Neuronal stem cell (in vitro differentiated cells): ENCODE measurements at regions not wholly inside any gene's neighbourhood (a gene's known extent, or its start where the extent isn't known, plus 50 kb on each side); places are given as distances from the start of the nearest gene placed in this dataset.

Experiments used
- DNase-seq: peaks from one replicate; pipeline ENCODE4 v3.0.0-alpha.2; 2013; ENCODE audit warnings: low spot score
- H2AFZ ChIP-seq: one replicate; pipeline ENCODE4 v1.6.1; 2013; ENCODE audit warnings: mild to moderate bottlenecking, low read length, inconsistent platforms
- H2AK5ac ChIP-seq: 2 replicates; pipeline ENCODE4 v1.6.1; 2013; ENCODE audit warnings: low read depth, mild to moderate bottlenecking, inconsistent platforms, low read length, moderate library complexity, mixed read lengths
- H2BK120ac ChIP-seq: 2 replicates; pipeline ENCODE4 v1.6.1; 2013; ENCODE audit warnings: low read depth, mild to moderate bottlenecking, inconsistent platforms, low read length, moderate library complexity, mixed read lengths
- H2BK12ac ChIP-seq: one replicate; pipeline ENCODE4 v1.6.1; 2013; ENCODE audit warnings: low read length, inconsistent platforms
- H2BK15ac ChIP-seq: 2 replicates; pipeline ENCODE4 v1.6.1; 2013; ENCODE audit warnings: mild to moderate bottlenecking, low read length, inconsistent platforms, mixed read lengths
- H2BK5ac ChIP-seq: one replicate; pipeline ENCODE4 v1.6.1; 2013; ENCODE audit warnings: inconsistent platforms, mild to moderate bottlenecking, low read length, moderate library complexity
- H3K14ac ChIP-seq: one replicate; pipeline ENCODE4 v1.6.1; 2013; ENCODE audit warnings: low read length, inconsistent platforms
- H3K18ac ChIP-seq: 2 replicates; pipeline ENCODE4 v1.6.1; 2013; ENCODE audit warnings: low read length, inconsistent platforms
- H3K23ac ChIP-seq: 2 replicates; pipeline ENCODE4 v1.6.1; 2013; ENCODE audit warnings: low read depth, mild to moderate bottlenecking, mixed read lengths, low read length, inconsistent platforms; ENCODE audit not compliant: poor library complexity
- H3K27ac ChIP-seq: replicated peaks from 3 replicates; pipeline ENCODE4 v1.5.1; 2013; ENCODE audit warnings: low read length, inconsistent platforms
- H3K27me3 ChIP-seq, 3 experiments: 2 replicates each; pipeline ENCODE4 v1.6.1; 2013; ENCODE audit warnings: low read length in 3 of 3, mild to moderate bottlenecking in 2 of 3, inconsistent platforms in 1 of 3, low read depth in 1 of 3, mixed read lengths in 1 of 3, moderate library complexity in 1 of 3; ENCODE audit not compliant: control insufficient read depth in 3 of 3, insufficient read depth in 3 of 3
- H3K36me3 ChIP-seq, 2 donors: replicated peaks in 1 of 2; 2 replicates each; pipeline ENCODE4 v1.6.1; 2013; ENCODE audit warnings: low read length in 2 of 2; ENCODE audit not compliant: control insufficient read depth in 2 of 2, insufficient read depth in 2 of 2
- H3K4ac ChIP-seq: 2 replicates; pipeline ENCODE4 v1.6.1; 2013; ENCODE audit warnings: inconsistent platforms, mild to moderate bottlenecking, low read length, moderate library complexity
- H3K4me1 ChIP-seq, 2 donors: 1 replicate in 1 of 2; 2 replicates in 1 of 2; pipeline ENCODE4 v1.6.1; 2013; ENCODE audit warnings: low read length in 2 of 2, low read depth in 1 of 2; ENCODE audit not compliant: control insufficient read depth in 2 of 2, insufficient read depth in 1 of 2
- H3K4me2 ChIP-seq: one replicate; pipeline ENCODE4 v1.6.1; 2013; ENCODE audit warnings: mild to moderate bottlenecking, low read length, inconsistent platforms; ENCODE audit not compliant: insufficient read depth, poor library complexity, severe bottlenecking
- H3K4me3 ChIP-seq, 2 donors: 2 replicates each; pipeline ENCODE4 v1.5.1; 2013; ENCODE audit warnings: low read length in 2 of 2, mild to moderate bottlenecking in 2 of 2, inconsistent platforms in 1 of 2, moderate library complexity in 1 of 2
- H3K79me1 ChIP-seq: one replicate; pipeline ENCODE4 v1.6.1; 2013; ENCODE audit warnings: low read depth, mild to moderate bottlenecking, inconsistent platforms, low read length, moderate library complexity
- H3K9ac ChIP-seq: one replicate; pipeline ENCODE4 v1.6.1; 2013; ENCODE audit warnings: mild to moderate bottlenecking, low read depth, low read length, inconsistent platforms; ENCODE audit not compliant: poor library complexity
- H3K9me3 ChIP-seq, 2 donors: replicated peaks in 1 of 2; 2 replicates each; pipeline versions ENCODE3 to v1.6.1; 2013; ENCODE audit warnings: low read length in 2 of 2, mild to moderate bottlenecking in 2 of 2, inconsistent platforms in 1 of 2, low read depth in 1 of 2, mixed read lengths in 1 of 2, moderate library complexity in 1 of 2; ENCODE audit not compliant: control insufficient read depth in 2 of 2, insufficient read depth in 1 of 2
- H4K8ac ChIP-seq: one replicate; pipeline ENCODE4 v1.6.1; 2013; ENCODE audit warnings: low read depth, mild to moderate bottlenecking, inconsistent platforms, low read length, moderate library complexity
- H4K91ac ChIP-seq: one replicate; pipeline ENCODE4 v1.6.1; 2013; ENCODE audit warnings: low read length, low read depth, mild to moderate bottlenecking, inconsistent platforms; ENCODE audit not compliant: poor library complexity
- WGBS, 2 donors: extraction: QIAGEN DNeasy Blood & Tissue Kit; methylation state at CpG; one replicate each; pipeline ENCODE4 v1.1.7; 2013; ENCODE audit warnings: missing lambda C conversion rate in 2 of 2, mixed read lengths in 1 of 2; ENCODE audit not compliant: insufficient read length in 2 of 2, insufficient replicate concordance in 1 of 2; ENCODE audit errors: extremely low coverage in 2 of 2; 5-methylcytosine and 5-hydroxymethylcytosine counted together

DNA sequence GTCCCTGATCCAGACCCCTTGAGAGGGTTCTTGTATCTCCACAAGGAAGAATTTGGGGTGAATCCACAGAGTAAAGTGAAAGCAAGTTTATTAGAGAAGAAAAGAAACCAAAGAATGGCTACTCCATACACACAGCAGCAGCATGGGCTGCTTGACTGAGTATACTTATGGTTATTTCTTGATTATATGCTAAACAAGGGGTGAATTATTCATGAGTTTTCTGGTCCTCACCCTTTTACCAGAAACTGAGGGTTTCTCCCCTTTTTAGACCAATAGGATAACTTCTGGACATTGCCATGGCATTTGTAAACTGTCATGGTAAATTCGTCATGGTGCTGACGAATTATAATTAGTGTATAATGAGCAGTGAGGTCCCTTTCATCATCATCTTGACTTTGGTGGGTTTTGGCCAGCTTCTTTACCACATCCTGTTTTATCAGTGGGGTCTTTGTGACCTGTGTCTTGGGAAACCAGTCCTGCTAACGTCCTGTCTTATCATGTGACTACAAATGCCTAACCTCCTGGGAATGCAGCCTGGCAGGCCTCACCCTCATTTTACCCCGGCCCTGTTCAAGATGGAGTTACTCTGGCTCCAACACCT is 121.9 kb downstream of the SPTSSA start:
- H2BK15ac ChIP-seq: no peak overlapping the region
- H3K4me3 ChIP-seq: no peak overlapping the region
- DNase-seq: no peak
- H3K27me3 ChIP-seq: no peaks in the 10 kb centered on the region
- no peak overlapping the region for H3K4ac ChIP-seq
- H4K91ac ChIP-seq: no peak overlapping the region
- H3K9me3 ChIP-seq: no peaks in the 10 kb centered on the region
- no peak overlapping the region for H2BK5ac ChIP-seq
- no peak overlapping the region for H4K8ac ChIP-seq
- H3K27ac ChIP-seq: no peak overlapping the region
- no peak overlapping the region for H3K23ac ChIP-seq
- no peak overlapping the region for H3K14ac ChIP-seq
- H3K18ac ChIP-seq: no peak overlapping the region
- H2AFZ ChIP-seq: no peak overlapping the region
- no peaks in the 10 kb centered on the region for H3K36me3 ChIP-seq
- no peaks in the 10 kb centered on the region for H3K4me1 ChIP-seq
- H2AK5ac ChIP-seq: no peak overlapping the region
- H2BK12ac ChIP-seq: no peak overlapping the region
- H3K9ac ChIP-seq: no peak overlapping the region
- no peak overlapping the region for H2BK120ac ChIP-seq
- H3K4me2 ChIP-seq: no peak overlapping the region
- no CpG with 5 or more reads among the region's 4 CpGs for WGBS, 2 donors
- no peaks in the 10 kb centered on the region for H3K79me1 ChIP-seq

DNA sequence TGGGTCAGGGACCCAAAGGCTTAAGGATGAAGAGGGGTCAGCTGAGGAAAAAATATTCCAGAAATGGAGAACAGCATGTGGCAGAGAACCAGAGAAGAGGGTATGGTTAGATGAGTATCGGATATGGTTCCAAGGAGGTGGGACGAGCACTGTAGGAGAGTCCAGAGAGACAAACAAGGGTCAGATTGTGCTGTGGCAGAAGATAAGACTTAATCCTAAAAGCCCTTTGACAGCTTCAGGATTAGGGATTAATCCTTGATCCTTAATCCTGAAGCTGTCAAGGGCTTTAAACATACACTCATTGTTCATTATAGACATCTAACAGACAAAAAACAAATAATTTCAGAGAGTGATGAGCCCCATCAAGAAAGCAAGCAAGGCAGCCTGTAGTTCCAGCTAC is 124.0 kb downstream of the SPTSSA start:
- H3K9me3 ChIP-seq: no peaks in the 10 kb centered on the region
- H3K18ac ChIP-seq: no peak overlapping the region
- no peak overlapping the region for H2BK15ac ChIP-seq
- no peak overlapping the region for H2AK5ac ChIP-seq
- H2BK12ac ChIP-seq: no peak overlapping the region
- H3K9ac ChIP-seq: no peak overlapping the region
- no peaks in the 10 kb centered on the region for H3K79me1 ChIP-seq
- no peak overlapping the region for H3K4ac ChIP-seq
- H3K27me3 ChIP-seq: no peaks in the 10 kb centered on the region
- no peaks in the 10 kb centered on the region for H3K4me1 ChIP-seq
- no peak overlapping the region for H3K4me2 ChIP-seq
- H2BK5ac ChIP-seq: no peak overlapping the region
- H3K36me3 ChIP-seq: no peaks in the 10 kb centered on the region
- H3K23ac ChIP-seq: no peak overlapping the region
- no peak overlapping the region for H4K91ac ChIP-seq
- no CpG with 5 or more reads among the region's 2 CpGs for WGBS, 2 donors
- DNase-seq: no peak
- H3K27ac ChIP-seq: no peak overlapping the region
- H2AFZ ChIP-seq: no peak overlapping the region
- no peak overlapping the region for H3K4me3 ChIP-seq
- H3K14ac ChIP-seq: no peak overlapping the region
- H2BK120ac ChIP-seq: no peak overlapping the region
- no peak overlapping the region for H4K8ac ChIP-seq

DNA sequence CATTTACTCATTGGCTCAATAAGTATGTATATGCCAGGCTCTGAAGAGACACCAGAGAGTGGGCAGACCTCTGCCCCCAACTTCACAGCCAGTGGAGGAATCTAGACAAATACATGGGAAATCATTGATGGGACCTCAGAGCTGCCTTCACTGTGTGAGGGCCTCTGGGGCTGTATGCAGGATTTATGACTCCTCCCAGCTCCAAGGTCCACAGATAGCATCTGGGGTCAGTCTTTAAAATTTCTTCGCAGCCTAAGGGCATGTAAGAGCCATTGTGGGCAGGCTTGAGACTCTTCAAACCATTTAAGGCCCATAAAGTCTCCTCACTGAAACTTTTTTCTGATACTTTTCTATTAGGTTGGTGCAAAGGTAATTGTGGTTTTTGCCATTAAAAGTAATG is 125.5 kb downstream of the SPTSSA start:
- Histone ChIP-seq H4K91ac (no peak overlapping the region), H2BK120ac (no peak overlapping the region), H3K9ac (no peak overlapping the region), H3K14ac (no peak overlapping the region), H3K4me1 (peaks cover 0 to 4% of the 10 kb centered on the region in 2 donors), H3K9me3 (no peaks in the 10 kb centered on the region), H3K4me3 (no peak overlapping the region), H2BK12ac (no peak overlapping the region), H3K4me2 (no peak overlapping the region), H2AK5ac (no peak overlapping the region), H3K4ac (no peak overlapping the region), H2BK15ac (no peak overlapping the region), H3K27ac (no peak overlapping the region), H3K27me3 (no peaks in the 10 kb centered on the region), H3K79me1 (no peaks in the 10 kb centered on the region), H2BK5ac (no peak overlapping the region), H4K8ac (no peak overlapping the region), H3K18ac (no peak overlapping the region), H3K36me3 (no peaks in the 10 kb centered on the region), H2AFZ (no peak overlapping the region), H3K23ac (no peak overlapping the region)
- DNase-seq: no peak
- no CpG with 5 or more reads among the region's 1 CpG for WGBS, 2 donors

DNA sequence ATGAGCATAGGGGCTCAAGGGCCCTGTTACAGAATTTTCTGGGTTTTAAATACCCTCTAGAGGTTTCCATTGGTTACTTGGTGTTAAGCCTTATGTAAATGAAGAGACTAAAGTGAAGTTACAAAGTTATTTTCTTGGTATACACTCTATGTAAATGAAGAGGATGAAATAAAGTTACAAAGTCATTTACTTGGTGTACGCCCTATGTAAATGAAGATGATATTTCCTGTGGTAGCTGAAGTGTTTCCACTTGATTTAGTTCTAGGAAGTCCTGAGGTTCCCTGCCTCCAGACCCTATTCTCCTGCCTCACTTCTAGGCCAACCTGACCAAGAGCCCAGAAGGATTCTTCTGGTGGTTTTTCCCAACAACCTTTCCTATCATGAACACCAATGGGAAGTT is 126.1 kb downstream of the SPTSSA start:
- Histone ChIP-seq H3K9ac (no peak overlapping the region), H3K79me1 (no peaks in the 10 kb centered on the region), H3K18ac (no peak overlapping the region), H3K36me3 (no peaks in the 10 kb centered on the region), H3K4me1 (peaks cover 0 to 4% of the 10 kb centered on the region in 2 donors), H3K23ac (no peak overlapping the region), H3K4me2 (no peak overlapping the region), H2BK12ac (no peak overlapping the region), H3K4ac (no peak overlapping the region), H3K27me3 (no peaks in the 10 kb centered on the region), H2AFZ (no peak overlapping the region), H2AK5ac (no peak overlapping the region), H2BK120ac (no peak overlapping the region), H4K8ac (no peak overlapping the region), H3K4me3 (no peak overlapping the region), H2BK5ac (no peak overlapping the region), H2BK15ac (no peak overlapping the region), H3K9me3 (no peaks in the 10 kb centered on the region), H4K91ac (no peak overlapping the region), H3K27ac (no peak overlapping the region), H3K14ac (no peak overlapping the region)
- WGBS, 2 donors: no CpG with 5 or more reads among the region's 1 CpG
- no peak for DNase-seq
